GM23338 (cell line): ENCODE measurements at regions not wholly inside any gene's neighbourhood (a gene's known extent, or its start where the extent isn't known, plus 50 kb on each side); places are given as distances from the start of the nearest gene placed in this dataset.

ENCODE experiments used
- ATAC-seq: fragments of 200-7000 bp; cut with Tn5 transposase; 3 replicates; pipeline ENCODE4 v1.9.1; 2020
- DNase-seq: peaks from one replicate; pipeline ENCODE4 v3.0.0-alpha.2; 2015; ENCODE audit warnings: low spot score
- H2AFZ ChIP-seq: fragments of 200-600 bp; sonication (generic); 2 replicates; pipeline ENCODE4 v1.8.0; 2016; ENCODE audit warnings: antibody characterized with exemption, mild to moderate bottlenecking, moderate library complexity
- H3F3A ChIP-seq: fragments of 200-600 bp; sonication (generic); replicated peaks from 2 replicates; pipeline ENCODE4 v1.8.0; 2017; ENCODE audit warnings: antibody characterized with exemption, mixed run types, low read depth
- H3K27ac ChIP-seq: fragments of 200-600 bp; sonication (generic); 2 replicates; pipeline ENCODE4 v1.6.1; 2016; ENCODE audit warnings: low read depth
- H3K27me3 ChIP-seq: fragments of 200-600 bp; sonication (generic); 2 replicates; pipeline ENCODE4 v1.8.0; 2016; ENCODE audit warnings: mild to moderate bottlenecking, mixed run types, moderate library complexity; ENCODE audit not compliant: insufficient read depth
- H3K36me3 ChIP-seq: fragments of 200-600 bp; sonication (generic); 2 replicates; pipeline ENCODE4 v1.8.0; 2016; ENCODE audit warnings: mild to moderate bottlenecking; ENCODE audit not compliant: insufficient read depth
- H3K4me1 ChIP-seq: fragments of 200-600 bp; sonication (generic); 2 replicates; pipeline ENCODE4 v1.8.0; 2016; ENCODE audit warnings: mild to moderate bottlenecking, moderate library complexity; ENCODE audit not compliant: insufficient read depth
- H3K4me2 ChIP-seq: fragments of 200-600 bp; sonication (generic); 2 replicates; pipeline ENCODE4 v1.7.1; 2017; ENCODE audit warnings: mixed run types
- H3K4me3 ChIP-seq: fragments of 200-600 bp; sonication (generic); 2 replicates; pipeline ENCODE4 v1.6.1; 2016; ENCODE audit warnings: mixed run types
- H3K79me2 ChIP-seq: fragments of 200-600 bp; sonication (generic); replicated peaks from 2 replicates; pipeline ENCODE4 v1.8.0; 2017; ENCODE audit warnings: mild to moderate bottlenecking; ENCODE audit not compliant: insufficient read depth
- H3K9me2 ChIP-seq: fragments of 200-600 bp; sonication (generic); 2 replicates; pipeline ENCODE4 v1.8.0; 2017; ENCODE audit not compliant: insufficient read depth
- H4K20me1 ChIP-seq: fragments of 200-600 bp; sonication (generic); replicated peaks from 2 replicates; pipeline ENCODE4 v1.8.0; 2017; ENCODE audit warnings: mild to moderate bottlenecking; ENCODE audit not compliant: insufficient read depth
- H3K27ac Mint-ChIP-seq: 2 replicates; pipeline ENCODE4 v1.8.0; 2020; ENCODE audit warnings: inconsistent platforms, mild to moderate bottlenecking, moderate library complexity, mixed read lengths
- H3K27me3 Mint-ChIP-seq: 3 replicates; pipeline ENCODE4 v1.8.0; 2022; ENCODE audit warnings: low read depth, mild to moderate bottlenecking, moderate library complexity, mixed read lengths, inconsistent platforms; ENCODE audit not compliant: insufficient read depth, poor library complexity
- H3K36me3 Mint-ChIP-seq: 3 replicates; pipeline ENCODE4 v1.8.0; 2021; ENCODE audit warnings: low read depth, mild to moderate bottlenecking, inconsistent platforms, moderate library complexity, mixed read lengths
- H3K4me1 Mint-ChIP-seq: 3 replicates; pipeline ENCODE4 v1.8.0; 2020; ENCODE audit warnings: mild to moderate bottlenecking, inconsistent platforms, mixed read lengths
- H3K4me3 Mint-ChIP-seq: 3 replicates; pipeline ENCODE4 v1.8.0; 2021; ENCODE audit warnings: moderate library complexity, mild to moderate bottlenecking, inconsistent platforms, mixed read lengths
- H3K9me3 Mint-ChIP-seq: 3 replicates; pipeline ENCODE4 v1.8.0; 2020; ENCODE audit warnings: moderate library complexity, mild to moderate bottlenecking, inconsistent platforms, mixed read lengths
- CREB1 ChIP-seq: fragments of 250-450 bp; sonication (Bioruptor Pico); IDR thresholded peaks from 2 replicates; pipeline ENCODE4 v1.5.0; 2020; ENCODE audit warnings: low read depth, mild to moderate bottlenecking, moderate library complexity
- CTCF ChIP-seq, 2 experiments: fragments of 200-600 bp in 1 of 2; sonication (generic) in 1 of 2; conservative IDR thresholded peaks; 2 replicates each; pipeline versions ENCODE4 v1.5.1 to v1.6.1; 2016 to 2017; ENCODE audit warnings: antibody characterized with exemption in 2 of 2, low read depth in 2 of 2, mild to moderate bottlenecking in 2 of 2, moderate library complexity in 1 of 2
- ETS1 ChIP-seq: IDR thresholded peaks from 2 replicates; pipeline ENCODE4 v1.6.1; 2016; ENCODE audit warnings: antibody characterized with exemption
- EZH2 ChIP-seq: fragments of 200-600 bp; sonication (generic); IDR thresholded peaks from one replicate; pipeline ENCODE4 v1.8.0; 2017; ENCODE audit warnings: antibody characterized with exemption, mild to moderate bottlenecking, low read depth; ENCODE audit not compliant: unreplicated experiment
- EZH2phosphoT487 ChIP-seq: fragments of 200-600 bp; sonication (generic); IDR thresholded peaks from one replicate; pipeline ENCODE4 v1.8.1; 2018; ENCODE audit warnings: antibody characterized with exemption; ENCODE audit not compliant: unreplicated experiment
- NANOG ChIP-seq: IDR thresholded peaks from 2 replicates; pipeline ENCODE4 v1.6.1; 2016; ENCODE audit warnings: antibody characterized with exemption, borderline replicate concordance
- STAT1 ChIP-seq: IDR thresholded peaks from one replicate; pipeline ENCODE4 v1.6.1; 2016; ENCODE audit warnings: antibody characterized with exemption; ENCODE audit not compliant: unreplicated experiment
- ZNF114 ChIP-seq: fragments of 250-450 bp; sonication (Bioruptor Pico); IDR thresholded peaks from 2 replicates; pipeline ENCODE4 v1.5.0; 2020; ENCODE audit warnings: mild to moderate bottlenecking, moderate library complexity
- ZNF331 ChIP-seq: fragments of 250-450 bp; sonication (Bioruptor Pico); IDR thresholded peaks from 2 replicates; pipeline ENCODE4 v1.5.0; 2020; ENCODE audit warnings: low read depth, mild to moderate bottlenecking, moderate library complexity
- ZNF462 ChIP-seq: fragments of 250-450 bp; sonication (Bioruptor Pico); IDR thresholded peaks from 2 replicates; pipeline ENCODE4 v1.5.0; 2020; ENCODE audit warnings: mild to moderate bottlenecking, moderate library complexity

GRCh38 chr2:18930971-18931370 is 341.6 kb upstream of the NT5C1B start:
- DNase-seq (no peak), ATAC-seq (no peak)
- Mint-ChIP-seq H3K36me3 (peaks cover 3% of the 10 kb centered on the region; the same call in 1 of the 3 replicates), H3K4me1 (peaks cover 11% of the 10 kb centered on the region; the same call in 2 of the 3 replicates), H3K4me3 (no peak overlapping the region), H3K27me3 (peaks cover 3% of the 10 kb centered on the region), H3K9me3 (peaks cover 7% of the 10 kb centered on the region), H3K27ac (no peak overlapping the region)
- no peaks in the 10 kb centered on the region; the same call in 1 of the 2 replicates for H3K9me2 ChIP-seq
- H3K4me3 ChIP-seq: no peak overlapping the region
- TF ChIP-seq EZH2: no peak
- 0 out of 2 replicates have a peak overlapping the region, but pooled peaks have one; percentile 32 for H2AFZ ChIP-seq
- no peaks in the 10 kb centered on the region for H3K79me2 ChIP-seq
- no peak overlapping the region for H3K4me2 ChIP-seq
- H3K36me3 ChIP-seq: no peaks in the 10 kb centered on the region; the same call in 1 of the 2 replicates
- no peaks in the 10 kb centered on the region for H4K20me1 ChIP-seq
- no peaks in the 10 kb centered on the region for H3F3A ChIP-seq
- H3K27ac ChIP-seq: no peak overlapping the region
- H3K4me1 ChIP-seq: no peaks in the 10 kb centered on the region
- H3K27me3 ChIP-seq: no peaks in the 10 kb centered on the region

- no peak for ATAC-seq
- TF ChIP-seq CTCF (conservative IDR thresholded peaks at IDR 0.05; ENCODE audit: low read depth in 2 of 2) (no peak), ZNF462 (CRISPR knock-in tag) (no peak), ETS1 (no peak), ZNF331 (CRISPR knock-in tag) (no peak), NANOG (no peak), EZH2phosphoT487 (no peak), STAT1 (no peak), ZNF114 (no peak), CREB1 (CRISPR knock-in tag) (no peak)
Observed at GRCh38 chr2:18927525-18928232, 338.3 kb upstream of the NT5C1B start.

More at GRCh38 chr2:18927525-18928232, 338.3 kb upstream of the NT5C1B start:
- peaks cover 3% of the 10 kb centered on the region; the same call in 1 of the 3 replicates for H3K36me3 Mint-ChIP-seq
- H3K9me3 Mint-ChIP-seq: peaks cover 7% of the 10 kb centered on the region
- Histone ChIP-seq H3K27ac (no peak overlapping the region), H3F3A (no peaks in the 10 kb centered on the region), H3K9me2 (no peaks in the 10 kb centered on the region; the same call in 1 of the 2 replicates), H3K4me1 (peaks cover 18% of the 10 kb centered on the region), H2AFZ (no peak overlapping the region), H3K79me2 (no peaks in the 10 kb centered on the region), H3K4me2 (no peak overlapping the region), H4K20me1 (no peaks in the 10 kb centered on the region), H3K36me3 (no peaks in the 10 kb centered on the region; the same call in 1 of the 2 replicates), H3K27me3 (no peaks in the 10 kb centered on the region), H3K4me3 (no peak overlapping the region)
- H3K4me1 Mint-ChIP-seq: peaks cover 8% of the 10 kb centered on the region; the same call in 2 of the 3 replicates
- H3K4me3 Mint-ChIP-seq: no peak overlapping the region
- peaks cover 5% of the 10 kb centered on the region for H3K27me3 Mint-ChIP-seq
- DNase-seq: no peak
- no peak overlapping the region for H3K27ac Mint-ChIP-seq
